ENCODE measurements at regions not wholly inside any gene's neighbourhood (a gene's known extent, or its start where the extent isn't known, plus 50 kb on each side); places are given as distances from the start of the nearest gene placed in this dataset.

- DNase-seq (ENCODE audit: low spot score), result no peak
- H3K27me3 ChIP-seq (replicated peaks; ENCODE audit: insufficient read depth), result no peaks in the 10 kb centered on the region
- TF ChIP-seq CTCF (IDR thresholded peaks at IDR 0.05), result no peak
Measured at GRCh38 chr4:24055623-24056022, 165.8 kb upstream of the PPARGC1A start.

GRCh38 chr4:24054910-24055309 lies 165.1 kb upstream of the PPARGC1A start:
- Histone ChIP-seq H3K27ac (no peak overlapping the region), H3K4me3 (no peak overlapping the region), H3K27me3 (replicated peaks; ENCODE audit: insufficient read depth) (no peaks in the 10 kb centered on the region), H3K36me3 (no peaks in the 10 kb centered on the region), H3K4me1 (ENCODE audit: control insufficient read depth in 1 of 2, low read depth in 2 of 2) (no peaks in the 10 kb centered on the region), H3K9me3 (no peaks in the 10 kb centered on the region)
- TF ChIP-seq CTCF (IDR thresholded peaks at IDR 0.05), result no peak
- ATAC-seq (ENCODE audit: insufficient number of reproducible peaks, low FRiP score, low read depth), result no peak
- no peak for DNase-seq (ENCODE audit: low spot score)

More at GRCh38 chr4:24055623-24056022, 165.8 kb upstream of the PPARGC1A start:
- H3K36me3 ChIP-seq, result no peaks in the 10 kb centered on the region
- no peak overlapping the region for H3K4me3 ChIP-seq
- ATAC-seq (ENCODE audit: insufficient number of reproducible peaks, low FRiP score, low read depth), result no peak
- H3K9me3 ChIP-seq, result no peaks in the 10 kb centered on the region
- H3K27ac ChIP-seq, result no peak overlapping the region
- no peaks in the 10 kb centered on the region for H3K4me1 ChIP-seq (ENCODE audit: control insufficient read depth in 1 of 2, low read depth in 2 of 2)

- Histone ChIP-seq H3K9me3 (no peaks in the 10 kb centered on the region), H3K36me3 (no peaks in the 10 kb centered on the region), H3K4me3 (no peak overlapping the region), H3K27ac (no peak overlapping the region), H3K27me3 (replicated peaks; ENCODE audit: insufficient read depth) (no peaks in the 10 kb centered on the region), H3K4me1 (ENCODE audit: control insufficient read depth in 1 of 2, low read depth in 2 of 2) (no peaks in the 10 kb centered on the region)
- DNase-seq (ENCODE audit: low spot score), result no peak
- no peak for TF ChIP-seq CTCF (IDR thresholded peaks at IDR 0.05)
- no peak for ATAC-seq (ENCODE audit: insufficient number of reproducible peaks, low FRiP score, low read depth)
Measured at GRCh38 chr4:24053934-24054333, 164.1 kb upstream of the PPARGC1A start.

- H3K4me3 ChIP-seq, result no peak overlapping the region
- no peaks in the 10 kb centered on the region for H3K9me3 ChIP-seq
- H3K36me3 ChIP-seq, result no peaks in the 10 kb centered on the region
- H3K4me1 ChIP-seq (ENCODE audit: control insufficient read depth in 1 of 2, low read depth in 2 of 2), result no peaks in the 10 kb centered on the region
- ATAC-seq (ENCODE audit: insufficient number of reproducible peaks, low FRiP score, low read depth) (no peak), DNase-seq (ENCODE audit: low spot score) (no peak)
- H3K27me3 ChIP-seq (replicated peaks; ENCODE audit: insufficient read depth), result no peaks in the 10 kb centered on the region
- TF ChIP-seq CTCF (IDR thresholded peaks at IDR 0.05), result no peak
- no peak overlapping the region for H3K27ac ChIP-seq
Measured at GRCh38 chr4:24044610-24045589, 155.1 kb upstream of the PPARGC1A start.

- ATAC-seq (ENCODE audit: insufficient number of reproducible peaks, low FRiP score, low read depth), result no peak
- Histone ChIP-seq H3K4me1 (ENCODE audit: control insufficient read depth in 1 of 2, low read depth in 2 of 2) (no peaks in the 10 kb centered on the region), H3K36me3 (no peaks in the 10 kb centered on the region), H3K4me3 (no peak overlapping the region), H3K9me3 (no peaks in the 10 kb centered on the region), H3K27me3 (replicated peaks; ENCODE audit: insufficient read depth) (no peaks in the 10 kb centered on the region), H3K27ac (no peak overlapping the region)
- no peak for DNase-seq (ENCODE audit: low spot score)
- no peak for TF ChIP-seq CTCF (IDR thresholded peaks at IDR 0.05)
Measured at GRCh38 chr4:24042094-24042493, 152.2 kb upstream of the PPARGC1A start.

Data from thoracic aorta (tissue), 2 donors.